GM03348 (cell line): ENCODE measurements at regions not wholly inside any gene's neighbourhood (a gene's known extent, or its start where the extent isn't known, plus 50 kb on each side); places are given as distances from the start of the nearest gene placed in this dataset.
"Not testable (repeated sequence)": the region's sequence is repeated elsewhere in the genome, so short reads cannot be mapped to it uniquely, and the experiment has no call there.

Experiments used
- DNase-seq: peaks from one replicate; pipeline ENCODE4 v3.0.0; 2012; ENCODE audit warnings: low spot score

DNA sequence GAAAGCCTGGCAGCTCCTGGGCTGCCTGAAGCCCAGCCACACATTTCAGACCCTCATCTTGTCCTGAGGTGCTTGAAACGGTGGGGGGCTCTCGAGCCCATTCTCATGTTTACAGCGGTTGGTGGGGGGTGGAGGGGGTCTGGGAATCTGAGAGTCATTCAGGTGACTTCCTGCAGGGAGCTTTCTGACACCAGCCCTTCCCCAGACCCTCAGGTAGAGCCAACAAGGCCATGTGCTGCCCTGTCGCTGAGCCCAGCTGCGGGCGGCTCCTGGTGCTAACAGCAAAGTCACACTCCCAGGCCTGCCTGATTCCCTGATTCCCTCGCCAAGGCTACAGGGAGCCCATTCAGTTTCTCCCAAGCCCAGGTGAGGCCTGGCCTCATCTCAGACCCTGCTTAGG lies 324.9 kb upstream of the MEX3C start:
- no peak for DNase-seq

DNA sequence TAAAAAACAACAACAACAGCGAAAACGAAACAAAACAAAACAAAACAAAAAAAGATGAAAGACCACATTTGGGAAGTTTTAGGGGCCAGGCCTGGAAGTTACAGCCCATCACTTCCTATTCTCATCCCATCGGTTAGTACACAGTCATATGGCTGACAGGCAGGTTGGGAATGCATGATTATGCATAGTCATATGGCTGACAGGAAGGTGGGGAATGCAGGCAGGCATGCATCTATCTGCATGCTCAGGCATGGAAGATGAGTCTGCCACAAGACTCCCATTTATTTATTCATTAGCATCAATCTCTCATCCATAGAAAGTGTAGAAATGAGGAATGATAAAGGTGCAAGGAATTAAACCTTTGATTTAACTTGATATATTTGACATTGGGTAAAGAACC lies 325.3 kb upstream of the MEX3C start:
- DNase-seq = no peak

DNA sequence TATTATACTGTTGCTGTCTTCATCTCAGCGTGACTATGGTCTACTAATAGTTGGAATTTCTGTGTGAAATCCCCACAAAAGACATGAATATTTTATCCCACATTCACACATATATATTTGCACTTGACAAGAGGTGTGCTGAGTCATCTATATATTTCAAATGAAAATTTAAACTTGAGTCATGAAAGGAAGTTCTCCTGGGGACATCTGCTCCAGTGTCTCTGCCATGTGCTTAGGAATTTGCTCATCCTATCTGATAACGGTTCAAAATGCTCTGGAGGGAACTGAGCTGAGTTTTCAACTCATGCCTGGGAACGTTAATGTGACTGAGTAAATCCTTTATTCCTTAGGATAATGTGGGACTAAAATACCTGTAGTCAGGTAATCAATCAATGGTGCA lies 326.2 kb upstream of the MEX3C start:
- no peak for DNase-seq

DNA sequence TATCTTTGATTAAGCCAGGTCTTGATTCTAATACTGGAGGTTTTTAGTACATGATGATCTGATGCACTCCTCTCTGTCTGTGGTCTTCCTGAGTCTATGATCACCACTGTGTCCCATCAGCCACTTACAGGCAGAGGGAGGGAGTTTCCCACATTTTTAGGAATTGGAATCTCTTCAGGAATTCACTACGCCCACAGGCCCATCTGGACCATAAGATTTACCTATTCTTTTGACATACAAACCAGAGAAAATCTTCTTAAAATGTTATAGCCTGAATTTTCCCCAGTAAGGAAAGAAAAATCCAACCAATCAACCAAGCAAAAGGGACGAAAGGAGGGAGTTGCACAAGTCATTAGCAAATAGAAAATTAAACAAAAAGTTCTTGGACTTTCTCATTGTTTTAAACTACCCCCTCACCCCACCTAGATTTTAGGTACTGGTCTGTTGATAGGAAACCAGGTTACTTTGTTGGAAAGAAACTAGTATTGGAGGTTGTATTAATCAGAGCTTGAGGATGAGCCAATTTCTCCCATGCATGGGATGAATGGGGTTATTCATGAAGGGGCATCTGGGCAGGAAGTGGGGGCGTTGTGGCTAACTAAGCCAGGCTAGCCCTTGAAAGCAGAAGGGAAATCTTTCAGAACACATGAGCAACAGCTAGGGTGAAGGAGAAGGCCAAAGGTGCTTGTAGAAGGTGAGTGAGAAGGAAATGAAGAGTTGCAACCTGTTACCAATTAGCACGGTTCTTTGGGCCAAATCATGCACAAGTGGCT lies 328.2 kb upstream of the MEX3C start:
- no peak for DNase-seq

DNA sequence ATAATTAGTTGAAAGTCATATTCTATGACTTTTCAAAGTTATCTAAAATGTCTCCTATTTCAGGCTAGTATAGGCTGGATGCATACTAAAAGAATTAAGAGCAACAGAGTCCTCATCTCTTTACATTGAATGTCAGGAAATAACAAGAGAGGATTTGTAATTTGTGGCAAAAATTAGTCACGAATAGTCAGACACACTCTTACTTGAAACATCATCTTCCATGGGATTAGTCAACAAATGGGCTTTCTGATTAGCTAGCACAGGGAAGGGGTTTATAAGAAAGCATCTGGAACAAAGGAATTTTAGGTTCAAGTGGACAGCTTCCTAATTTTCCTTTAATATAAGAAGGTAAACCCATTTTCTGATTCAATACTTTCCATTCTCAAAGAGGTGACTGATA lies 330.3 kb upstream of the MEX3C start:
- no peak for DNase-seq

DNA sequence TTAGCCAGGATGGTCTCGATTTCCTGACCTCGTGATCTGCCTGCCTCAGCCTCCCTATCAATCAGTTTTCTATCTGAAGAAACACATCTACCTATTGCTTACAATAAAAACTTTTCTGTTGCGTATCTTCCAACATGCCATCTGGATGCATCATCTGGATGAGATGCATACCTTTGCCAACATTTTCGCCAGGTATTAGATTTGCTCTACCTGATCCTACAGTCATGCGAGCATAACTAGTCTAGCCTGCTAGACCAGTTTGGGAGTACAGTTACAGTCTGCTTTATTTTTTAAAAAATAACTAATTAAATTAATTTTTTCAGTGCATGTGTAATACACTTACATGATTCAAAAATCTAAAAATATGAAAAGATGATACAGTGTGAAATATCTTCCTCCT lies 334.0 kb upstream of the MEX3C start:
- no peak for DNase-seq

DNA sequence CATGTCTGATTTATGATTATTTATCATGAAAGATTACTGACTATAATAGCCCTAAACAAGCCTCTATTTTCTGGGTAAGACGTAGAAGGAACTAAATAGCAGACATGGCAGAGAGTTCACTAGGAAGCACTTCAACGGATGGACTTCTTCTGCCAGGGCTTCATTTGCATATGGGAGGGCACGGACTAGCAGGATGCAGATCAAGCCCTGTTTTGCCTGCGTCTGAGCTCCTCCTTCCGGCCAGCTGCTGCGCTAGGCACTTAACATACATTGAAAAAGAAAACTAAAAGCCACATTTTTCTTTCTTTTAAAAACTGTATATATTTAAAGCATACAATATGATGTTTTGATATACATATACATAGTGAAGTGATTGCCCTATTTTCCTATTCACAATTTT lies 340.0 kb upstream of the MEX3C start:
- DNase-seq = no peak

DNA sequence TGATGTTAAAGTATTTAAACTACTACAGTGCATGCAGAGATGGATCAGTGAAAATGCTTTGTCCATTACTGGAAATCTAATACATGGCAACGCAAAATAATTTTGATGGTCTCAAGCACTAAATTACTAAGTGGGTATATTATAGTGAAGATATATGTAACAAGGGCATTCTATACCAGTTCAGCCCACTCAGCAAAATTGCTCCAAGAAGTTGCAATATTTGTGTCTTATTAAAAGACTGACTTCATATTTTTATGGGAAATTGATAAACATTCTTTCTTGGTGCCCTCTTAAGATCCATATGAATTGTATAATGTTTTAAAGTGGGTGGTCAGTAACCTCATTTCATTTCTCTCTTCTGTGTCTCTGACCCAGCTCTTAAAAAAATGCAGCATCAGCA lies 343.1 kb upstream of the MEX3C start:
- no peak for DNase-seq

DNA sequence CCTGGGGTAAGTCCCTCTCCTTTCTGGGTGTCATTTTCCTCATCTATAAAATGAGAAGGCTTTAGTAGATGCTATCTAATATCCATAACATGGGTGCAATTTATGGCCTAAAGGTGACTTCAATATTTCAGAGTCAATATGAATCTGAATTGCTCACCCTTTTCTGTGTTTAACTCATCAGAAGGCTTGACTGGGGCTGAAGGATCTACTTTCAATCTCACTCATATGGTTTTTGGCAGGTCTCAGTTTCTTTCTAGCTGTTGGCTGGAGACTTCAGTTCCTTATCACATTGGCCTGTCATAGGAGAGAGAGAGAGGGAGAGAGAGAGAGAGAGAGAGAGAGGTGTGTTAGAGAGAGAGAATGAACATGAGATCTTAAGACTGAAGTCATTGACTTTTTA lies 343.7 kb upstream of the MEX3C start:
- DNase-seq = no peak

DNA sequence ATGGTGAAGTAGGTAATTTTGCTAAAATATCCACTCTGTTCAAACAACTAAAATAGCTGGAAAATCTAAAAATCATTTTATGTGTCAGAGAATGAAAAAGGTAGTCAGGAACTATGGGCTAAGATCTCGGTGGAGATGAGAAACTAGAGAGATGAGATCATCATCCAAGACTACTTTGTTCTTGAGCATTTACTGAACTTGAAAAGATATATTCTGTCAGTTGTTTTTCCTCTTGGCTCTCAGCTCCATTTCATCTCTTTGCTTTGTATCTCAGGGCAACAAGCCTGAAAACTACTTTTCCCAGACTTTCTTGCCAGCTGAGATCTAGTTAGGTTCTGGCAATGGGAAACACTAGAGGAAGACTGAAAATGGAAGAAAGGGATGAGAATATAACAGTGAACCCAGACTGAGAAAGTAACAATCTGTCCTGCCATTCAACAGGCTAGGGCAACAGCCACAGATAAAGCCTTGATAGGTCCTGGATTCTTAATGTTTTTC lies 346.2 kb upstream of the MEX3C start:
- no peak for DNase-seq

DNA sequence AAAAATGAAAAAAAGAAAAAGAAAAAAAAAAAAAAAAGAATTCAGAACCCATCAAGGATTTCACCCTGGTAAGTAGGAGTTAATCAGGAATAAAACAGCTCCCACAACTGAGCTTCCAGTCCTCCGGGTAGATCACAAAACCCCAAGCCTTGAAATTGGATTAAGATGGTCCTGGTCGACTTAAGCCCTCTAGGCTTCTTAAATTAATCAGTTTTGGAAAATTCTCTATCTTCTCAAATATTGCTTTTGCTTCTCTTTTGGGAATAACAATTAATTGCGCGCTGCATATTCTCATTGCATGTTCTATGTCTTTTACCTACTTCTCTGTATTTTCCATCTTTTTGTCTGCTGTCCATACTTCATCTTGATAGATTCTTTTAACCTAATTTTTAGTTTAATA lies 348.0 kb upstream of the MEX3C start:
- DNase-seq = no peak

DNA sequence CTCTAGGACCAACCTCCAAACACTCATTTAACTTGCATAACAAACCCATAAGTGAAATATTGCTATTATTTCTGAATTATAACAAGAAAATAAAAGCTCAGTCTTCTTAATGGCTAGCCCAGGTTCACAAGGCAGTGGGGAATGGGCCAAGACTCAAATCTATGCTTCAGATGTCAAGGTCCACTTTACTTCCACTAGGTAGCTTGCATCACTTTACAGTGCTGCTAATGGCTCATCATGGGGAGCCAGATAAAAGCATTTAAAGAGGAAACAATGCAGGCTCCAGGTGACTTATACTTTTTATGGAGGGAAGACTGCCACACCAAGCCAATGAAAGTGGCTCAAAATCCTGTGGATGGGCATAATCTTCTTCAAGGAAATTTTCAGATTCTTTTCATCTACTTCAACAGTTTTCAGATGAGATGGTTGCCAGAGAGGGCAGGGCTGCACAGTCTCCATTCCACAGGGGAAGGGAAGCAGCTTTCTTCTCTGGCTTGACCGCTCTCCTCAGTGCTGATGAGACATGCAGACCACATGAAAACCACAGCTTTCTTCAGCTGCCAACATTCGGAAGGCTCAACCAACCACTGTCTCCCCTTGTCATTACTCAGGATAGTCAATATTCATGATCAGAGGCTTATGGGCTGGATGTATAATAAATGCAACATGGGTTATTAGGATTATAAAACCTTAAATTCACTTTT lies 361.9 kb upstream of the MEX3C start:
- DNase-seq = no peak

DNA sequence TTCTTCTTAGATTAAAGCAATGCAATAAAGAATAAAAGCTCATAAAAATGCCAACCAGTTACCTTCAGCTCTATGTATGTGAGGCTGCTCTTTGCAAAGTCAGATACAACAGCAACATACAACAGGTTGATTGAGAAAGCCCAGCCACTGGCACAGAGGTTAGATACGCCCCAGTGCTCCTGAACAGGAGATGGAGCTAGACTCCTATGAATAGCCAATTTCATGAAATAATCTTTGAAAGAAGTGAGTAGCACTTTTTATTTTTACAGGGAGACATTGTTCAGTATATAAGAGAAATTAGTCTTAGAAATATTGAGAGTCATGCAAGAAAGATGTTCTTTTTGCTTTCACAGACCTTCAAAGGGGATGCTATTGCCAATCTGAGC lies 362.4 kb upstream of the MEX3C start:
- DNase-seq = no peak

DNA sequence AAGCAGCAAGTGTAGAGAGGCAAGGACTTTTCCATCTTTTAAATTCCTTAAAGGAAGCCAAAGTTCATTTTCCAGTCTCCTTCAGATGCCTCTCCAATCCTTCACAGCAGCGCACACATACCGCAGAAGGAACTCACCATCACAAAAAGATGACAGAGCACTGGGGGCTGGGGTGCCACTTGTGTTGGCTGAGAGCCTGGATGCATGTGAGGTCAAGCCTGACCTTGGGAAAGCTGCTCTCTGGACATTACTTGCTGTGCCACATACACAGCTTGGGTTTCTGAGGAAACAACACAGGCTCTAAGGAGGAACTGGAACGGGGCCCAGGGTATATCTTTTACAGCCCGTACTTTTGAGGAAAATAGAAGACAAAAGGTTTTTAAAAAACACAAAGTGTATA lies 364.3 kb upstream of the MEX3C start:
- no peak for DNase-seq

DNA sequence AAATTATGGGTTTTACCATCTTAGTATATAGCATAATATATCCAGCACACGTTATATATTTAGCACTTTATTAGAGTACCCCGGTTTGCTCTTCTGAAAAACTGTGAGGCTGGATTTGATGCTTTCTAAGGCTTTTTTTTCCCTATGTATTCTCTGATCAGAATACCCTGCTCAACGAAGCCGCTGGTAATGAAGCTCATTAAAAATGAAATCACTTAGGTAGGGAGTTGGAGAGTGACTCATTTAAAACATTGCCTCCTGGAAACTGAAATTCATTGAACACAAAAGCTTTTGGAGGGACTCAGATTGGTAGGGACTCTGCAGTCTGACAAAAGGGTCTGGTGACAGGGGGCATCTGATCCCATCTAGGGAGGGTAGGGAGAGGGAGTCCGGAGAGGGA lies 365.4 kb upstream of the MEX3C start:
- DNase-seq = no peak

DNA sequence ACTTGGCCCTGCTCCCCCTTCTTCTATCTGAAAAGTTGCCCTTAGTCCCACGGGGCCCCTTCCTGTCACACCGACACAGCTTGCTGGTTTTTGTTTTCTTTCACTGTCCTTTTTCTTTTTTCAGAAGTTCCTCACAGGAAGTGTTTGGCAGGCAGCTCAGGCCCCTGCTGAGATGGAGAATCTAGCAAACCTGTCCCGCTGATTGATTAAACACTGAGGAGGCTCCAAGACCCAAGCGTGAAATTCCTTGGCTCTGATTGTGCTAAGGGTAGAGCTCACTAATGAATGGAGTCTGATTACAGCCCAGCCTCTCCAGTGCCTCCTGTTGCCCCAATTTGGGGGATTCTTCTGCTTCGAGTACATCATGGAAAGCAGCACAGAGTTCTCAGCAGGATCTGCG lies 365.9 kb upstream of the MEX3C start:
- no peak for DNase-seq

DNA sequence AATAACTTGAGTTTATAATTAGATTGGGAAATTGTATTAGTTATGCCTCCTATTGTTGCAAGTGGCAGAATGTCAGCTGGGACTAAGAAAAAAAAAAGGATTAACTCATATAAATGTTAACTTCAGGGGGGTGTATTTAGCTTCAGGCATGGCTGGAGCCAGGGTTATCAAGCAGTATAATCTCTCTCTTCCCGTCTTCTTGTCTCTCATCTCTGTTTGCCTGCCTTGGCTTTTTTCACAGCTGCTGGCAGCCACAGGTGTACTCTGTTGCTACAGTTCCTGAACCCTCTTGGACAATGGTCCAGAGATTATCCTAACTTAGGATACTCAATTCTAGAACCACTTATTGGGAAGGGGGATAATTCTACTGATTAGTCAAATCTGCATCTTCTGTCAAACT lies 370.7 kb upstream of the MEX3C start:
- no peak for DNase-seq

DNA sequence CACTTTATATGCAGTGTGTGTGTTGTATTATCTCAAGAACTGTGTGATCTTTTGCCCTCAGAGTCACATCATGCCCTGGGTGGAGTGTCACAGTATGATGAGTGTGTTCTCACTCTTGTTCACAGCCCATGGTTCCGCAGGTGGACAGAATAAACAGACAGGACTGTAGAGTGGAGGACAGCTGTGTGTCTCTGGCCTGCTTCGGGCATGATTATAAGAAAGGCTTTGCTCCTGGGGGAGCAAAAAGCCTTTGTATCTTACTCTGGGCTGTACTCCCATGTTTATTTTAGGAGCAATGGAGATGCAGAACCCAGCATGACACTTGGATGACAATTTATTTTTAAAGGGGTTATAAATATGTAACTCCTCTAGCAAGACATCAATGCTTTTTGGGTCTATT lies 371.7 kb upstream of the MEX3C start:
- DNase-seq = no peak

DNA sequence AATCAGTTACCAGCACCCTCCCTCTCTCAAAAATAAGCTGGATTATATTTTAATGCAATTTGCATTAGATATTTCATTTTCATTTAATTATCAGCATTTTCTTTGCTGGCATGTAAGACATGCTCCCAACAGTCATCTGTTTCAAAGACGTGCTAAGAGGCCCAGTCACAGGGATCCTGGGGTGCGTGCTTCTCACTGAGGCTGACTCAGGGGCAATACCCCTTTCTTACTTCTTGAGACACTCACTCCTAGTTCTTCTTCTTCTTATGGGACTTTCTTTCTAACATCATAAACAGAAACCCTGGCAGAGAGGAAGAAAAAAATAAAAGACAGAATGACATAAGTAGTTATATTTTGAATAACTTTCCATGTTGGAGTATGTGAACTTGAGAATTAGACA lies 372.1 kb upstream of the MEX3C start:
- DNase-seq = no peak

DNA sequence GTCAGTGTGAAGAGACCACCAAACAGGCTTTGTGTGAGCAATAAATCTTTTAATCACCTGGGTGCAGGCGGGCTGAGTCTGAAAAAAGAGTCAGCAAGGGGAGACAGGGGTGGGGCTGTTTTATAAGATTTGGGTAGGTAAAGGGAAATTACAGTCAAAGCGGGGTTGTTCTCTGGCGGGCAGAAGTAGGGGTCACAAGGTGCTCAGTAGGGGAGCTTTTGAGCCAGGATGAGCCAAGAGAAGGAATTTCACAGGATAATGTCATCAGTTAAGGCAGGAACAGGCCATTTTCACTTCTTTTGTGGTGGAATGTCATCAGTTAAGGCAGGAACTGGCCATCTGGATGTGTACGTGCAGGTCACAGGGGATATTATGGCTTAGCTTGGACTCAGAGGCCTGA lies 372.6 kb upstream of the MEX3C start:
- not testable (repeated sequence) for DNase-seq

DNA sequence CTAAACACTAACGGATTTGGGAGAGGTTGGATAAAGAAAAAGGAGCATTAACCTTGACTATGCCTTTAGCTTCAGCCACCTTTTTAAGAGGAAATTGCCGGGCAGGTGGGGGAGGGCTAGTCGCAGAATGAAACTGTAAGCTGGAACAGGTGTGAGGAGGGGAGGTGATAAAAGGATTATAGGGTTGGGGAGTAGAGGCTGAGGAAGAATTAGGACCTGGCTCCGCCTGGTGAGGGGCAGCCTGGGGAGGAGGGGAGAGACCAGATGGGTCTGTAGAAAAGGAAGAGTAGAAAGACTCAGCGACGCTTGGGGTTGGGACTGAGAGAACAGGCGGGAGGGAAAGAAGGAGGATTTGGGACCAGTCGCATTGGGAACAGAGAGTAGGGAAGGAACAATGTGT lies 376.4 kb upstream of the MEX3C start:
- not testable (repeated sequence) for DNase-seq

DNA sequence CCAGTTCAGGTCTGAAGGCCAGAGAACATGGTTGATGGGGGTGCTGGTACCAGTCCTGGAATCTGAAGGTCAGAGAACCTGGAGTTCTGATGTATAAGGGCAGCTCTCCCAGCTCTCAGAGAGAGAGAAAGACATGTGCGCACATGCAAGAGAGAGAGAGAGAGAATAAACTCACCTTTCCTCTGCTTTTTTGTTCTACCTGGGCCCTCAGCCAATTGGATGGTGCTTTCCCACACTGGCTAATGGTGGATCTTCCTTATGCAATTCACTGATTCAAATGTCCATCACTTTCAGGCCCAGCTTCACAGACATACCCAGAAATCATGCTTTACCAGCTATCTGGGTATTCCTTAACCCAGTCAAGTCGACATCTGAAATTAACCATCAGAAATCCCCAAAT lies 377.7 kb upstream of the MEX3C start:
- no peak for DNase-seq

DNA sequence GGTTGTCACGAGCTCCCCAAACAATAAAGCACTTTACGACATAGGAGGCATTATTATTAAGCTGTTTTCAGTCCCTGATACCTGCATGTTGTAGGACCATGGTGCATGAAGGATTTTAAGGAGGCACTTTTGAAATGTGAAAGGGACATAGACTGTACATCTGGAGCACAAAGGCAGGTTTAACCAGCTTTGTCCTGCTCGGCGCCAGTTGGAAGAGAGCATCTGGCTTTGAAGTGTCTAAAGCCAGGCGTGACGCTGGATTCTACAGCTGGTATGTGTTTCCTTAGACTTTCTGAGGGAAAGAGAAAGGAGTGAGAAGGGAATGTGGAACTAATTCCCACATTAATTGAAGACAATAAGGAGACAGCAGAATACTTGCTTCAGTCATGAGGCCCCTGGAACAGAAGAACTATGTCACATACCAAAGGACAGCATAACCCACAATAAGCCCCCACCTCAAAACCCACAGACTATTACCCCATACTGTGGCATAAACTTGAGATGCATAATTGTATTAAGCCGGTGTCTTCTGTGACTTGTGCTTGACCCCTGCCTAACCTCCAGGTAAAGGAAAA lies 381.0 kb upstream of the MEX3C start:
- no peak for DNase-seq

DNA sequence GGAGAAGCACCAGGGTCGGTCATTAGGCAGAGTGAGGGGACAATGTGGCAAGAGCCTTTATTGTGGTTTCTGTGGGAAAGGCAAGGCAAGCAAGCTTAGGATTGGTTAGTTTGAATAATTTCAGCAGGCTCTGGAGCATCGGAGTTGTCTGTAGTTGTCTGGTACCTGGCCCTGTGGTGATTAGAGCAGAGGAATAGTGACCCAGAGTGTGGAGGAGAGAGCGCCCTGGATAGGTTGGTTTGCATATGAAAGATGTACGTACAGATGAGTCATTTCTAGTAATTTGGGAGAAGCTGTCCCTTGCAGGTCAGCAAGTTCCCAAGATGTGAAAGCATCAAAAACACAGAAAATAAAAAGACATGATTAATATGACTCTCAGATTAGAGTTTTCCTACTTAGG lies 383.1 kb upstream of the MEX3C start:
- no peak for DNase-seq
